ENCODE measurements at regions not wholly inside any gene's neighbourhood (a gene's known extent, or its start where the extent isn't known, plus 50 kb on each side); places are given as distances from the start of the nearest gene placed in this dataset.

DNA sequence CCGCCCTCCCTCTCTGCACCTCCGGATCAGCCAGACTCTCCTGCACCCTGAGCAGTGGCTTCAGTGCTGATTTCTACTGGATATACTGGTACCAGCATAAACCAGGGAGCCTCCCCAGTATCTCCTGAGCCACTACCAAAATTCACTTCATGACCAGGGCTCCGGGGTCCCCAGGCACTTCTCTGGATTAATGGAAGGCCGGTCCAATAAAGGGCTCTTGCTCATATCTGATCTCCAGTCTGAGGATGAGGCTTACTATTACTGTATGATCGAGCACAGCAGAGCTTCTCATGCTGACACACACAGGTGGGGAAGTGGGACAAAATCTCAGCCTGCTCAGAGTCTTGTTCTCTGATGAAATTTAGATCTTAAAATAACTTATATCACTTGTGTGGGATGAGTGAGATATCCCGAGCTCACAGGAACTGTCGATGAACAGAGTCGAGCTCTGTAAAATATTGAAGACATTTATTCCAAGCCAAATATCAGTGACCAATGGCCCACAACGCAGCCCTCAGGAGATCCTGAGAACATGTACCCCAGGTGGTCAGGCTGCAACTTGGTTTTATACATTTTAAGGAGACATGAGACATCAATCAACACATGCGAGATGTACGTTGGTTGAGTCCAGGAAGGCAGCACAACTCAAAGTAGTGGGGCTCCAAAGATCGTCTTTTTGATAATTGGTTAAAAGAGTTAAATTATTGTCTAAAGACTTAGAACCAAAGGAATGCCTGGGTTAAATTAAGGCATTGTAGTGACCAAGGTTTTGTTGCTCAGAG lies 93.0 kb upstream of the TOP3B start:
- no peak for DNase-seq (ENCODE audit: low spot score)

DNA sequence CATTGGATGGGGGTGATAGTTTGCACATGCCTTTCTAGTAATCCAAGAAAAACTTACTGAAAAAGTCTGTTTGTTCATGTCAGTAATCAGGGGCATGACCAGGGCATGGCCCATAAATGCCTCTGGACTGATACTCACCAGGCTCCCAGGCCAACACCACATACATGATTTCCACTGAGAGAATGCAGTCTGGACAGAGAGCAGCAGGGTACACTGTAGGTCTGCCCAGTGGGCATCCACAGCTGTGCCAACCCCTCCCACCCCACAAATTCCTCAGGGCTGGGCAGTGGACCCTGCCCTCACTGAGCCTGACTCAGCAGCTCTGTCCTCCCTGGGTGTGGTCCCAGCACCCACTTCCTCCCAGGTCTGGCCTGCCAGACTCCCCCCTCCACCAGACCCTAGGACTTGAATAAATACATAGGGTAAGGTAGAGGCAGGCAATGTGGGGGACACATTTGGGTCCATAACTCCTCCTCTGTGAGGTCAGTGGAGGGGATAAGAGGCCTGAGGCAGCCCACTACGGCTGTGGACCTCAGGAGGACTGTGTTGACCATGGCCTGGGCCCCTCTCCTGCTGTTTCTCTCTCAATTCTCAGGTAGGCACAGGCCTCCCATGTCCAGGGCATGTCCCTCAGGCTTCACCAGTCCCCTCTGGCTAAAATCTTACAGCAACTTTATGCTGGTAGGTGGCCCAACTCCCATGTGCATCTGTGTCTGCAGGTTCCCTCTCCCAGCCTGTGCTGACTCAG lies 92.2 kb upstream of the TOP3B start:
- no peak for DNase-seq (ENCODE audit: low spot score)

DNA sequence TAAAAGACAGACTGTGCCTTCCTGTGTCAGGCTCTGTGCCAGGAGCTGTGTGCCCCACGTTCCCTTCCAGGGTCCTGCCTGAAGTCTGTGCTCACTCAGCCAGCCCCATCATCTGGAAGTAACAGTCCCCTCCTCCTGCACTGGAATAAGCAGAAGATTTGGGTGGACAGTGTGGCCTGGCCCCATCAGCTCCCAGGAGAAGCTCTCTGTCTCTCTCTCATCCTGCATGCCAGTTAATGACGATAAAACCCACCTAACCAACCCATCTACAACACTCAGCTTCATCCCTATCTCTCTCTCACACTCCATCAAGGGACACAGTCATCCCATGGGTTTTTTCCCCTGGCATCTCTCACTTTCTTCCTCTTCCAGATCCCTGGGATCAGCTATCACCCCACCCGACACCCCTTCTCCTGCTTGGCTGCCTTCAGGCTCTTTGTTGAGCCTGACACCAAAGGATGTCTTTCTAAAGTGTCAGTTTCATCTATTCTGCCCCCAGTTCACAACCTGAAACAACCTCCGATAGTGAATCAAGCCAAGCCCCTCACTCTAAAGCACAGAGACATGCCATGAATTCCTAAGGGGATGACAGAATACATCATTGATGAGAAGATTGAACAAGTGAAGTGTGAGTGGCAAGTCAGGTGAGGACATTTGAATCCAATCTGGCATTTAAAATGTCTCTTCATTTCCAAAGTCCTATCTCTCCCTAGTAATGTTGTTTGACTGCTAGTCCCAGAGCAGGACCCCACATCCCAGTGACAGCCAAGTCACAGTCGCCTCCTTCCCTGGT lies 91.4 kb upstream of the TOP3B start:
- no peak for DNase-seq (ENCODE audit: low spot score)

DNA sequence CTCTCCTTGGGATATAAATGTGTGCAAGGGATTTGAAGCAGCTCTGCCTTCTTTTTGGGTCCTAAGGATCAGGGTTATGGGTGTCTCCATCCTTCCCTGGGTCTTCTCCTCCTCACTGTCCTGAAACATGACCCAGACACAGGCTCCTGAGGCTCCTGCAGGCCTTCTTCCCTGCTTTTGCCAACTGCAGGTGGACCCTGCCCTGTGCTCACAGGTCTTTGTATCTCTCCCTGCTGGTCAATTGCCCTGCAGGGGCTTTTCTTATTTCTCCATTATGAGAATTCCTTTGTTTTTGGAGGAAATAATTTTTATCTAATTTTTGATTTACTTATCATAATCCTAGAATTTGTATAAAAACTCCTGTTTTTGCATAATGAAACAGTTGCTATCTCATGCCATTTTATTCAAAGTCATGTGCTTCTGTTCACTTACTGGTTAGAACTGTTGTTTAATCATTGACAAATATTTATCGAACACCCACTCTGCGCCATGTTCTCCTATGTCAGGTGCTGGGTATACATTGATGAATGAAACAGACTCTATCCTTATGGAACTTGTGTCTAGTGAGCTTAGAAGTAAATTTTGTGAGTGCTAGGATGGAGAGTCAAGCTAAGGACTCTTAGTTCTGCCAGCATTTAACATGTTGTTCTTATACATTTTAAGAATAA lies 89.7 kb upstream of the TOP3B start:
- DNase-seq (ENCODE audit: low spot score): no peak

DNA sequence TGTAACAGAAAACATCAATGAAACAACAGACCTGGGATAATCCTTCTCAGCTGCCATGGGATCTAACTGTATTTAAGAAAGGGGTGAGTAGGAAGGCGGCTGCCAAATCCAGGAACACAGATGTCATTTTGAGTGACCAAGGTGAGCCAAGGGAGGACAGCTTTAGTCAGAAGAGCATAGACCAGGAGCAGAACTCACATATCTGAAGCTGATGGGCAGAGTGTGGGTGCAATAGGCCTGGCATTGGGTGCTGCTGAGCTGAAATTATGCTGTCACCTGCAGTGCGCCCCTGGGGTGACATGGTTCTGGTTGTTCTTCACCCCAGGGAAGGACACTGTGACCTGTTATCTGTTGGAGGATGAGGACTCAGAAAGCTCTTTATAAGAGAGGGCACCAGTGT lies 88.9 kb upstream of the TOP3B start:
- DNase-seq (ENCODE audit: low spot score): no peak

DNA sequence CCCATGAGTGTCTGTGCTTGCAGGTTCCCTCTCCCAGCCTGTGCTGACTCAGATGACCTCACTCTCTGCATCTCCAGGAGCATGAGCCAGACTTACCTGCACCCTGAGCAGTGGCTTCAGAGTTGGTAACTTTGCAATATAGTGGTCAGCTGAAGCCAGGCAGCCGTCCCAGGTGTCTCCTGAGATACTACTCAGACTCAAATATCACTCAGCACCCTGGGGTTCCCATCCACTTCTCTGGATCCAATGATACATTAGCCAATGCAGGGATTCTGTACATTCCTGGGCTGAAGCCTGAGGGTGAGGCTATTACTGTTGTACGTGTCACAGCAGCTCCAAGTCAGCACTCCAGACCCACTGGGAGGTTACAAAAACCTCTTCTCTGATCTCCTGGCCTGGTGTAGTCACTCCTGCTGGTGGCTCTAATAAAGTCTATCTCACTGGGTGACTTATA lies 87.8 kb upstream of the TOP3B start:
- no peak for DNase-seq (ENCODE audit: low spot score)

DNA sequence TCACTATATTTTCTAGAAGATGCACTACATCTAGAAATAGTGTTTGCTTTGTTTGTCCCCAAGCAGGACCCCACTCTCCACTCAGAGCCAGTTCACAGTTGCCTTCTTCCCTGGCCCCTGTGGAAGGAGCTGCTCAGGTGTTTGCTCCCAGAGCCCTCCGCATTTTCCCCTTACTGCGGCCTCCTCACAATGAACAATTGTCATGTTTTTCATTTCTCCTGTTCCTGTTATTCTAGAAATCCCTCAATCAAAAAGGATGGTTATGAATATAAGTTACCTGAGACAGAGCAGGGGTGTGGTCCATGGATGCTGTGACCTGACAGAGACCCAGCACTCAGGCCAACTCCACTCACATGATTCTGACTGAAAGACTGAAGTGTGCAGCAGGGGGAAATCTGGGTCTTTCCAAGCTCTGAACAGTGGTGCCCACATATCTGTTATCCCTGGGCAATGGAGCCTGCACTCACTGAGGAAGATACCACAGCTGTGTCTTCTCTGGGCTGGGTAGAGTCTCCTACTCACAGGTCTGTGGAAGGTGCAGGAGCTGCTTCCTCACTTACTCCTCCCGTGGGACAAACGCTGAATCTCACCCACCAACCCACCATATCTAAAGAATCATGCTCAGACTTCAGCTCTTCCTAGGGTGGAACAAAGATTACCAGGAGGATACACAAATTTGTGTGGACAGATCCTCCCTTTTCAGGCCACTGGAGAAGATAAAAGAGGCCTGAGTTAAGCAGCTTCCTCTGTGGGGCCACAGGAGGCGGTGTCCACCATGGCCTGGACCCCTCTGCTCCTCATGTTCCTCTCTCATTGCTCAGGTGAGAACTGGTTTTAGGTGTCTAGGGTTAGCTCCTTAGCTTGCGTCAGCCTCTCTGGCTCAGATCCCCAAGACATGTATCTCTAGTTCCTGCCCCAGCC lies 87.1 kb upstream of the TOP3B start:
- DNase-seq (ENCODE audit: low spot score): no peak

DNA sequence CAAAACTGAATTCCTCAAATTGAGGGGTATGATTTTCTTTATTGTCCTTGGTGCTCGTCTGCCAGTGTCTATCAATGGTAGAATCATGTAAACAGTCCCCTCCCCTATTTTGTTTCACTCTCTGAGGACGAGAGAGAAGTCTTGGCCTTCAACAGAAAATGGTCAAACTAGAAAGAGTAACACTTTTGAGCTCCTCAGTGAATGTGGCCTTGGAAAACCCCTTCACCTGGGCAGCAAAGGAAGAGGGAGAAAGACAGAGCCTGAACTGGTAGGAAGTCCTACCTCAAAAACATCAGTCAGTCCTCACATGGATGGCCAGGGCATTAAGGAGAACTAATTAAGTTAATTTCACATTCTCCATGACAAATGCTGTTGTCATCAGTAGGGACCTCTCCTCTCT lies 86.1 kb upstream of the TOP3B start:
- no peak for DNase-seq (ENCODE audit: low spot score)

DNA sequence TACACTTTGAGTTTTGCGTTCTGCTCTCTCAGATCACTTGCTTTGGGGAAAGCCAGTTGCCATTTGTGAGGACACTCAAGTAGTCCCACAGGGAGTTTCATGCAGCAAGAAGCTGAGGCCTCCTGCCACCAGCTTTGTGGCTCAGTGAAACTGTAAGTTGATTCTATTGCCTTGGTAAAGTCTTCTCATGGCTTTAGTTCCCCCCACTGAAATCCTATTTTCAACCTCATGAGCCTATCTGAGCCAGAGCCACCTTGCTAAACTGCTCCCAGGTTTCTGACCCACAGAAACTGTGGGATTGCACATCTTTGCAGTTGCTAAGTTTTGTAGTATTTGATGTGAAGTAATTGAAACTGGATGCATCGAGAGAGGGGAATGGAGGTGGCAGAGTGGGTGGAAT lies 85.4 kb upstream of the TOP3B start:
- DNase-seq (ENCODE audit: low spot score): no peak

DNA sequence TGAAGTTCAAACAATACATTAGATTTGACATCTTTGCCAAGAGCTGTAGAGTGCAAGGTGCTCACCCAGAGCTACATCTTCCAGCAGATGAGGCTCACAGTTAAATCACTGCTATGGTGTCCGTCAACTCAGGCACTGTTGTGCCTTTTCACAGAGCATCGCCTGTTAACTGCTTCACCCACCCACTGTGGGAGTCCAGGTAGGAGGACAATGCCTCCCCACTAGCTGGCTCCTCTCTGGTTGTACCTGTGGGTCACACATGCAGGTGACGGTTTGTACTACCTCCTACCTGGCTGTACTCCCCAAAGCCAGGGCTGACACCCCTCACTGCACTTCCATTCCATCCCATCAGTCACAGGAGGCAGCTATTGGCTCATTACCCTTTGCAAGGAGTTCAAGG lies 84.6 kb upstream of the TOP3B start:
- no peak for DNase-seq (ENCODE audit: low spot score)

DNA sequence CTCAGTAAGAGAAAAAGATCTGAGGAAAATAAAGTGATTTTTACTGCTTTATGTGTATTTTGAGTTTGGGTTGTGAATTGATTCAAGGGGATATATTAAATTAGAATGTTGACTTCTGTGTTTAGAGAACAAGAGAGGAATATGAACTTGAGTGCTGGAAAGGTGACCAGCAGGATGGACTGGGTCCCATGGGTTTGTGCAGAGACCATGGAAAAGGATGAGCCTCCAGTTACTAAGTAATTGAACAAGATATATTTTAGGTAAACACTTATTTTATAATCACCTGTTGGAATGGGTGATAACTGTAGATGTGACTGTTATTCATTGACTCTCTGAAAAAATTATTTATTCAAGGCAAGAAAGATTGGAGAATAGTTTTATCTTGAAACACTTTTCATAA lies 82.0 kb upstream of the TOP3B start:
- DNase-seq (ENCODE audit: low spot score): no peak

DNA sequence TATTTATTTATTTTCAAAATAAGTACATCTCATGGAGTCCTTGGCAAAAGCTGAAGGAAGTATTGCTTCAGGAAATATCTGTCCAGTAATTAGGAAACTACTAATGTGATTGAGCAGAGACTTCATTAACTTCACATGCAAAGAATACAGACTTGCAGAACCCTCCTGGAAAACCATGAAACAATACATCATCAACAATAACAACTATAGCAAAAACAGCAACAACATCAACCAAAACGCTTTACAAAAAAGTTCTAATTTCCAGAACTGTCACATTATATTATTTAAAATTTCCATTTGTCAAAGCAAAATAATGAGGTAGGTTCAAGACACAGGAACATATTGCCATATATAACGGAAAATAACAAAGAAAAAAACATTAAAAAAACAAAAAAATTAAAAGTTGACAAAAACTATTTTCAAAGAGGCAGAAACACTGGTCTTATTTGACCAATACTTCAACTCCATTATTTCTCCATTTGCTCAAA lies 79.8 kb upstream of the TOP3B start:
- no peak for DNase-seq (ENCODE audit: low spot score)

DNA sequence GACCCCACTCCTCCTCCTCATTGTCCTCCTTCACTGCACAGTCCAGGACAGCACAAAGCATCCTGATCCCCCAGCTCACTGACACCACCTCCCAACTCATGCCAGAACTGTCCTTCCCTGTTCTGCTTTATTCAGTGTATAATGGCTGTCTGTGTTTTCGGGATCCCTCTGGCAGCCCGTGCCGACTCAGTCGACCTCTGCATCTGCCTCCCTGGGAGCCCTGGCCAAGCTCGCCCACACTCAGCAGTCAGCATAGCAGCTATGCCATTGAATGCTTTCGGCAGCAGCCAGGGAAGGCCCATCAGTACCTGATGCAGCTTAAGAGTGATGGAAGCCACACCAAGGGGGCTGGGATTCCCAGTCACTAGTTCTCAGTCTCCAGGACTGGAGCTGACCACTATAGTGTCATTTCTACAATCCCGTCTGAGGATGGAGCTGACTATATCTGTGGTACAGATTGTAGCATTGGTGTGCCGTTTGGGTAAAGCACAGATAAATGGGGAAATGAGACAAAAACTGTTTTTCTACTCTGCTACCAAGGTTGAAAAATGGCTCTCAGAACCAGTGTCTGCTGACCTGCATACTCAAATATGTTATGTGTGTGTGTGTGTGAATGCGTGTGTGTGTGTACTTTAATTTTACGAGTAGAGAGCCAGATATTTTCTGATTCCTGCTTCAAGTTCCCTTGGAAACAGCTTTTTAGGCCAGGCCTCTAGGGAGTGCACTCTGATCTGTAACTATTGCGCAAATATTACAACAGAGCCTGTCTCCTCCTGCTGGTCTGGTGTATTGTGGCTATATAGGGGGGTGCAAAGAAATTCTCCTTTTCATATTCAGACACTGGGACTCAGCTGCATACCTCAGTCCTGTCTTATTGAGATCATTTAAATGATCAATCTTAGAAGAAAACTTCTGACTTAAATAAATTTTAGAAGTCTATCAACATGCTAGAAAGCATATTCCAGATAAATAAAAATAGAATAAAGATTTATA lies 78.8 kb upstream of the TOP3B start:
- DNase-seq (ENCODE audit: low spot score): no peak

DNA sequence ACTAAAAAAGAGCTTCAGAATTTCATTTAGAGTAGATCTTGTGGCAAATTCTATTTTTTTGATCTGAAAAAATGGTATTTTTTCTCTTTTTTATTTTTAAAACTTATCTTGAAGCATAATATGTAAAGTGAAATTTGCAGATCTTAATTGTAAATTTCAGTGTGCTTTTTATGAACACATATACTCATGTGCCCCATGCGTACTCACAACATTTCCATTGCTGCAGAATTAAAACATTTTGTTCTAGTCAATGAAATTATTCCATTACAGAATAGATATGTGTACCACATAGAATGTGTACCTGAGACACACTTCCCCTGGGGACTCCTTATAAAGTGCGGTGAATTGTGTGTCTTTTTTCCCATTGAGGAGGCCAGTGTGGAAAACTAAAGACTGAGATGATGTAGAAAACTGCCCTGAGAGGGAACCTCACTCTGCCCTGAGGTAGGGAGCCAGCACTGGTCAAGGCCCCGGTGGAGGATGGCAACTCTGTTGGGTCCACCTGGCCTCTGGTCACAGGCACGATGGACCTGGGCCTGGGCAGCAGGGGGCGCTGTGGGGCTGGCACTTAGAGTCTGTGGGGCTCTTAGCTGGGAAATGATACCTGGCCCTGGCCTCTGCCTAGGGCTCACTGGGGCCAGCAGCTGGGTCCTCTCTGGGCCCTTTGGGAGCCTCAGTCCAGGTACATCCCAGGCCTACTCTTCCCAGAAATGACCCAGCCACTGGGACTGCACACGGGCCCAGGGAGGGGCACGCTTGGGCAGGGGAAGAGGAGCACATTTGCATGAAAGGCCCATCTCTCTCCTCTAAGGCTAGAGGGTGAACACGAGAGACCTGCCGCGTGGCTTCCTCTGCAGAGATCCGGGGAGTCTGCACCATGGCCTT lies 77.9 kb upstream of the TOP3B start:
- peak; percentile 38 for DNase-seq (ENCODE audit: low spot score)

DNA sequence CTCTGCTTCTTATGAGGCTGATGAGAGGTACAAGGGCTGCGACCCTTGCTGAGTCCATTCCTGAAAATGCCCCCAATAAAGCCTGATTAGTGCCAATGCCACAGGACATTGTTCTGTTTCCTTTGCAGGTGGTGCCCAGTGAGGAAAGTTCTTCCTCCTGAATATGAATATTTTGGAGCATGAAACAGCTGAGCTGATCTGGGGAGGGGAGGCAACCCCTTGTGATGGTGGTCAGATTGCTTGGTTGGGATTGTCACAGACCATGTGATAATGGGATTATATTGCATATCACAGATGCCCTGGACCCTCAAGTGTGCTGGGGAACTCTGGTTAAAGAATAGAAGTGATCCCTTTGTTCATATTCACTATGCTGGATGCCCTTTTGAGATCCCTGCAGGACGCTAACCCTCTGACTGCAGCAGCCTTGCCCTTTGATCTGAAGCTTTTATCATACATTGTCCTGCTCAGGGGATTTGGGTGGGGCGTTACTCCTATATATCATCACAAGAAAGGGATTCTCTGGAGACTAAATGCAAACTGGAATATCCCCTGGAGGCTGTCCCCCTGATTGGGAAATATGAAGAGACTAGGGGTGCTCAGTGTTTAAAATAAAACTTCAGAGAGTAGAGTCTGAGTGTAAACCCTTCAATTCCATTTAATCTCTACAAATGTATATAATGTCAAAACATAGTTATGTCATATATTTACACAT lies 76.9 kb upstream of the TOP3B start:
- no peak for DNase-seq (ENCODE audit: low spot score)

DNA sequence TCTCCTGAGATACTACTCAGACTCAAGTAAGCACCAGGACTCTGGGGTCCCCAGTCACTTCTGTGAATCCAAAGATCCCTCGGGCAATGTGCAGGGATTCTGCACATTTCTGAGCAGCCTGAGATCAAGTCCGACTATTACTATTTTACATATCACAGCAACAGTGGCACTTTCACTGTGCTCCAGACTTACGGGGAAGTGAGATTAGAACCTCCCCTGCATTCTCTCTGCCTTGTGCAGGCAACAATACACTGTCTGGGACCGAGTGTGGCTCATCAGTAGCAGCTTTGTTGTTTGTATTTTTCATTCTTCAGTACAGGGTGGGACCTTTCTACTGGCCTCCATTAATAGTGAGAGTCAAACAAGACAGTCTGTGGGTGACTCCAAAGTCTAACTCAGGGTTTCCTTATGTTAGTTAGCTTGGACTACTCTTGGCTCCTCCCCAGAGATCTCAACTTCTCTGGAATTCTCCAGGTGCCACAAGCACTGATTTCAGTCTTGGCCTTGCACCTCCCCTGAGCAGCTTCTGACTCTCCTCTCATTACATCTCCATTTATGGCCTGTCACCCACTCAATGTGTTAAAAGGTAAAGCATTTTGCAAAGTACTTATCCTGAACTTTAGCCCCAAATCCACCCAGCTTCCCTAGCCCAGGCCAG lies 76.2 kb upstream of the TOP3B start:
- no peak for DNase-seq (ENCODE audit: low spot score)

DNA sequence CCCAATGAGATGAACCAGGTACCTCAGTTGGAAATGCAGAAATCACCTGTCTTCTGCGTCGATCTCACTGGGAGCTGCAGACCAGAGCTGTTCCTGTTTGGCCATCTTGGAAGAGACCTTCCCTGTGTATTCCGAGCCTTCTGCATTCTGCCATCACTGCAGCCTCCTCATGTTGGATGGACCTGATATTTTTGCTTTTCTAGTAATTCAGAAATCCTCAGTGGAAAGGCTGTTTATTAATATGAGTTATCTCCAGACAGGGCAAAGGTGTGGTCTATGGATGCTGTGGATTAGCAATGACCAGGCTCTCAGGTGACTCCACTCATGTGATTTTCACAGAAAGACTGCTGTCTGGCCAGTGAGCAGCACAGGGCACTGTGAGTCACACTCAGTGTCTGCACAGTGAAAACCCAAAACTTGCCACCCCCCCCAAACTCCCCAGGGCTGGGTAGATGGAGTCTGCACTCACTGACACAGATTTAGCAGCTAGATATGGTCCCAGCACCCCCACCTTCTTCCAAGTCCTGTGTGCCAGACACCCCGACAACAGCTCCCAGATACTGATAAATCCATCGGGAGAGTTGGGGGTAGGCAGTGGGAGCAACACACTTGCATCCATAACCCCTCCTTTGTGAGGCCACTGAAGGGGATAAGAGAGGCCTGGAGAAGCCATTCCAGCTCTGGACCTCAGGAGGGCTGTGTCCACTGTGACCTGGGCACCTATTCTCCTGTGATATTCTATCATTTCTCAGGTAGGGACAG lies 75.2 kb upstream of the TOP3B start:
- DNase-seq (ENCODE audit: low spot score): no peak
